Pancreas (tissue), 10 donors: ENCODE measurements at regions not wholly inside any gene's neighbourhood (a gene's known extent, or its start where the extent isn't known, plus 50 kb on each side); places are given as distances from the start of the nearest gene placed in this dataset.

ENCODE experiments used
- ATAC-seq, 4 donors: fragments of 200-7000 bp; cut with Tn5 transposase; one replicate each; pipeline versions ENCODE4 v1.8.0 to v1.9.1; 2020; ENCODE audit warnings: mild to moderate bottlenecking in 4 of 4, moderate library complexity in 4 of 4
- DNase-seq, 6 donors: peaks; one replicate each; pipeline ENCODE4 v3.0.0-alpha.2; 2020
- FAIRE-seq: peaks from 2 replicates; lab custom pipeline; 2012; peaks lifted over from hg19 to GRCh38; lab: Jason Lieb, UNC
- H3K27ac ChIP-seq, 4 donors: fragments of 200-600 bp; sonication (generic); 1 replicate in 3 of 4; 2 replicates in 1 of 4; pipeline versions ENCODE4 v1.5.0 to v1.8.0; 2020
- H3K27me3 ChIP-seq, 4 donors: fragments of 200-600 bp; one replicate each; pipeline ENCODE4 v1.8.0; 2021
- H3K36me3 ChIP-seq, 3 donors: fragments of 200-600 bp; sonication (generic) in 1 of 3; one replicate each; pipeline versions ENCODE4 v1.5.0 to v1.8.0; 2020 to 2021
- H3K4me1 ChIP-seq, 3 donors: fragments of 200-600 bp; one replicate each; pipeline ENCODE4 v1.8.0; 2021
- H3K4me3 ChIP-seq, 4 donors: fragments of 200-600 bp; sonication (generic) in 2 of 4; one replicate each; pipeline versions ENCODE4 v1.5.0 to v1.8.0; 2020 to 2021
- H3K9me3 ChIP-seq, 4 donors: fragments of 200-600 bp; one replicate each; pipeline ENCODE4 v1.8.0; 2021
- WGBS, 2 donors: extraction: QIAGEN DNeasy Blood & Tissue Kit; methylation state at CpG; one replicate each; pipeline ENCODE4 v1.1.7; 2013; 5-methylcytosine and 5-hydroxymethylcytosine counted together
- intact Hi-C, 3 donors: fragments of 100-400 bp; cut with DNase I; formaldehyde crosslinking; loops; one replicate each; pipeline versions ENCODE4 v1.11.1 to v1.14.2; 2022
- TF ChIP-seq, protein P1 (sequence below), 4 donors: fragments of 200-600 bp; sonication (generic) in 3 of 4; IDR thresholded peaks; one replicate each; pipeline versions ENCODE4 v1.5.0 to v1.8.0; 2021; ENCODE audit warnings: antibody characterized with exemption in 4 of 4
- donor health status: healthy with polysubstance abuse.
- donor health status: DM: no; HTN: no; CAD: no; lungs with moderate emphysema.
- donor health status: DM: no; HTN: no; CAD: no.
- donor health status: control.
- donor health status: control.
- donor health status: Bipolar disorder and iron deficiency.
- donor health status: DM: yes; HTN: yes; CAD: no.
- donor health status: DM: no; HTN: no; CAD: no.
- donor health status: DM: no; HTN: no; CAD: no.
- donor health status: DM: yes; HTN: yes; CAD: no.

GRCh38 chr20:52760791-52761190 is 211.4 kb upstream of the TSHZ2 start:
- Histone ChIP-seq H3K9me3 (no peaks in the 10 kb centered on the region), H3K27ac (no peak overlapping the region), H3K4me3 (no peak overlapping the region), H3K36me3 (no peaks in the 10 kb centered on the region), H3K4me1 (no peaks in the 10 kb centered on the region), H3K27me3 (no peaks in the 10 kb centered on the region)
- FAIRE-seq (no peak), DNase-seq (no peak), ATAC-seq (no peak)
- WGBS, 2 donors, result 79 to 86% methylated on average over 3 of the region's 3 CpGs
- intact Hi-C loops, result no loop called here
- TF ChIP-seq, protein P1, sequence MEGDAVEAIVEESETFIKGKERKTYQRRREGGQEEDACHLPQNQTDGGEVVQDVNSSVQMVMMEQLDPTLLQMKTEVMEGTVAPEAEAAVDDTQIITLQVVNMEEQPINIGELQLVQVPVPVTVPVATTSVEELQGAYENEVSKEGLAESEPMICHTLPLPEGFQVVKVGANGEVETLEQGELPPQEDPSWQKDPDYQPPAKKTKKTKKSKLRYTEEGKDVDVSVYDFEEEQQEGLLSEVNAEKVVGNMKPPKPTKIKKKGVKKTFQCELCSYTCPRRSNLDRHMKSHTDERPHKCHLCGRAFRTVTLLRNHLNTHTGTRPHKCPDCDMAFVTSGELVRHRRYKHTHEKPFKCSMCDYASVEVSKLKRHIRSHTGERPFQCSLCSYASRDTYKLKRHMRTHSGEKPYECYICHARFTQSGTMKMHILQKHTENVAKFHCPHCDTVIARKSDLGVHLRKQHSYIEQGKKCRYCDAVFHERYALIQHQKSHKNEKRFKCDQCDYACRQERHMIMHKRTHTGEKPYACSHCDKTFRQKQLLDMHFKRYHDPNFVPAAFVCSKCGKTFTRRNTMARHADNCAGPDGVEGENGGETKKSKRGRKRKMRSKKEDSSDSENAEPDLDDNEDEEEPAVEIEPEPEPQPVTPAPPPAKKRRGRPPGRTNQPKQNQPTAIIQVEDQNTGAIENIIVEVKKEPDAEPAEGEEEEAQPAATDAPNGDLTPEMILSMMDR (IDR thresholded peaks at IDR 0.05), result no peak

- H3K27ac ChIP-seq, result no peak overlapping the region
- FAIRE-seq, result no peak
- DNase-seq, result no peak
Observed at GRCh38 chr20:52757411-52757810, 214.7 kb upstream of the TSHZ2 start.

DNA sequence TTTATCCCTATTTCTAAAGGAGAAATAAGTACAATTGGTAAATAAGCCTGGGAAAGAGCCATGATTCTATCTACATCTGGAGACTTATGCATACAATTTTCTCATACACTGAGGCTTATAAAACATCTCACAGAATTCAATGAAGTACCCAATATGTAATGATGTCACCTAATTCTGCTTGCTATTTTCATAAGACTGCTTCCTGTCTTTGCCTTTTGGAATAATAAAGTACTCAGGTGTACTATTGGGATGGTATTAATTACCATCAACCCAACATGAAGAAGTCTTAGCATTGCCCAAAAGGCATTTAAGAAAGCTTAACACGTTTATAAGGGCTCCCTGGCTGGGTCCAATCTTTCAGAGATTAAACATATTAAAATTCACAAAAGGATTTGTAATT is 216.4 kb upstream of the TSHZ2 start:
- TF ChIP-seq, protein P1 (IDR thresholded peaks at IDR 0.05), result no peak
- H3K9me3 ChIP-seq, result no peaks in the 10 kb centered on the region
- no peak overlapping the region for H3K27ac ChIP-seq
- intact Hi-C loops, result no loop called here
- H3K4me3 ChIP-seq, result no peak overlapping the region
- no peaks in the 10 kb centered on the region for H3K36me3 ChIP-seq
- no peak for FAIRE-seq
- 29 to 42% methylated on average over 1 of the region's 1 CpG for WGBS, 2 donors
- ATAC-seq, result no peak
- no peaks in the 10 kb centered on the region for H3K27me3 ChIP-seq
- no peak for DNase-seq
- no peaks in the 10 kb centered on the region for H3K4me1 ChIP-seq

More at GRCh38 chr20:52757411-52757810, 214.7 kb upstream of the TSHZ2 start:
- intact Hi-C loops, result no loop called here
- no peak for ATAC-seq
- H3K4me3 ChIP-seq, result no peak overlapping the region
- no peaks in the 10 kb centered on the region for H3K27me3 ChIP-seq
- 58 to 76% methylated on average over 3 of the region's 3 CpGs for WGBS, 2 donors
- H3K36me3 ChIP-seq, result no peaks in the 10 kb centered on the region
- TF ChIP-seq, protein P1 (IDR thresholded peaks at IDR 0.05), result no peak
- H3K4me1 ChIP-seq, result no peaks in the 10 kb centered on the region
- H3K9me3 ChIP-seq, result no peaks in the 10 kb centered on the region

- Histone ChIP-seq H3K4me3 (no peak overlapping the region), H3K27ac (no peak overlapping the region), H3K9me3 (no peaks in the 10 kb centered on the region), H3K4me1 (no peaks in the 10 kb centered on the region), H3K27me3 (no peaks in the 10 kb centered on the region), H3K36me3 (no peaks in the 10 kb centered on the region)
- FAIRE-seq (no peak), ATAC-seq (no peak), DNase-seq (no peak)
- TF ChIP-seq, protein P1 (IDR thresholded peaks at IDR 0.05), result no peak
- intact Hi-C loops, result no loop called here
Observed at GRCh38 chr20:52754366-52754765, 217.8 kb upstream of the TSHZ2 start.

GRCh38 chr20:52752023-52752422 is 220.1 kb upstream of the TSHZ2 start:
- no peak overlapping the region for H3K27ac ChIP-seq
- no peaks in the 10 kb centered on the region for H3K27me3 ChIP-seq
- no peaks in the 10 kb centered on the region for H3K4me1 ChIP-seq
- WGBS, 2 donors, result 84 to 90% methylated on average over 5 of the region's 5 CpGs
- FAIRE-seq, result no peak
- intact Hi-C loops, result no loop called here
- H3K36me3 ChIP-seq, result no peaks in the 10 kb centered on the region
- no peak for ATAC-seq
- TF ChIP-seq, protein P1 (IDR thresholded peaks at IDR 0.05), result no peak
- no peak overlapping the region for H3K4me3 ChIP-seq
- no peaks in the 10 kb centered on the region for H3K9me3 ChIP-seq
- DNase-seq, result no peak
